ENCODE measurements at regions not wholly inside any gene's neighbourhood (a gene's known extent, or its start where the extent isn't known, plus 50 kb on each side); places are given as distances from the start of the nearest gene placed in this dataset.
A peak's percentile ranks its signal among the peaks of the same experiment; 100 is the strongest.

GRCh38 chr2:46836295-46837111 lies 79.1 kb downstream of the MCFD2 start:
- Histone ChIP-seq H3K27ac (no peak overlapping the region), H3K9me3 (no peaks in the 10 kb centered on the region), H3K4me1 (no peaks in the 10 kb centered on the region), H3K36me3 (no peaks in the 10 kb centered on the region), H3K27me3 (no peaks in the 10 kb centered on the region), H3K4me3 (no peak overlapping the region)
- TF ChIP-seq, protein P1, sequence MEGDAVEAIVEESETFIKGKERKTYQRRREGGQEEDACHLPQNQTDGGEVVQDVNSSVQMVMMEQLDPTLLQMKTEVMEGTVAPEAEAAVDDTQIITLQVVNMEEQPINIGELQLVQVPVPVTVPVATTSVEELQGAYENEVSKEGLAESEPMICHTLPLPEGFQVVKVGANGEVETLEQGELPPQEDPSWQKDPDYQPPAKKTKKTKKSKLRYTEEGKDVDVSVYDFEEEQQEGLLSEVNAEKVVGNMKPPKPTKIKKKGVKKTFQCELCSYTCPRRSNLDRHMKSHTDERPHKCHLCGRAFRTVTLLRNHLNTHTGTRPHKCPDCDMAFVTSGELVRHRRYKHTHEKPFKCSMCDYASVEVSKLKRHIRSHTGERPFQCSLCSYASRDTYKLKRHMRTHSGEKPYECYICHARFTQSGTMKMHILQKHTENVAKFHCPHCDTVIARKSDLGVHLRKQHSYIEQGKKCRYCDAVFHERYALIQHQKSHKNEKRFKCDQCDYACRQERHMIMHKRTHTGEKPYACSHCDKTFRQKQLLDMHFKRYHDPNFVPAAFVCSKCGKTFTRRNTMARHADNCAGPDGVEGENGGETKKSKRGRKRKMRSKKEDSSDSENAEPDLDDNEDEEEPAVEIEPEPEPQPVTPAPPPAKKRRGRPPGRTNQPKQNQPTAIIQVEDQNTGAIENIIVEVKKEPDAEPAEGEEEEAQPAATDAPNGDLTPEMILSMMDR (IDR thresholded peaks at IDR 0.05), result no peak
- no peak for TF ChIP-seq POLR2A (IDR thresholded peaks at IDR 0.05)
- peak in 2 of 3 donors; percentile 15 to 44 for DNase-seq

GRCh38 chr2:46835520-46835919 lies 80.1 kb downstream of the MCFD2 start:
- no peak for DNase-seq
- no peaks in the 10 kb centered on the region for H3K36me3 ChIP-seq
- no peak overlapping the region for H3K4me3 ChIP-seq
- no peaks in the 10 kb centered on the region for H3K9me3 ChIP-seq
- no peak overlapping the region for H3K27ac ChIP-seq
- TF ChIP-seq, protein P1 (IDR thresholded peaks at IDR 0.05), result no peak
- no peak for TF ChIP-seq POLR2A (IDR thresholded peaks at IDR 0.05)
- no peaks in the 10 kb centered on the region for H3K27me3 ChIP-seq
- H3K4me1 ChIP-seq, result no peaks in the 10 kb centered on the region

DNA sequence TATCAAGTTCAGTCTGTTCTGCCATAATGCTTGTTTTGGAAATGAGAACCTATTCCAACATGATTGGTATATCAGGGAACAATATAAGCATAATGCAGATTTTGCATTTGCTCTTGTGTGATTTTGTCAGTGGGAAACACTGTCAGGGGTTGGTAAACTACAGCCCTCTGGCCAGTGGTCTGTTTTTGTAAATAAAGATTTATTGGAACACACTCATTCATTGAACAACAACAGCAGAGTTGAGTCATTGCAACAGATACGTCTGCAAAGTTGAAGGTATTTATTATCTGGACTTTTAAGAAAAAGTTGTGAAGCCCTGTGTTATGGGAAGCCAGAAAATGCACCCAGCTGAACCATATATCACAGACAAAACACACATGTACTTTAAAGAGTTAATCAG lies 83.1 kb downstream of the MCFD2 start:
- Histone ChIP-seq H3K27ac (no peak overlapping the region), H3K4me1 (no peaks in the 10 kb centered on the region), H3K9me3 (peaks cover 0 to 6% (median 0%) of the 10 kb centered on the region in 4 donors), H3K4me3 (no peak overlapping the region), H3K36me3 (no peaks in the 10 kb centered on the region), H3K27me3 (no peaks in the 10 kb centered on the region)
- DNase-seq, result no peak
- TF ChIP-seq, protein P1 (IDR thresholded peaks at IDR 0.05), result no peak
- no peak for TF ChIP-seq POLR2A (IDR thresholded peaks at IDR 0.05)

GRCh38 chr2:46831869-46832265 lies 83.7 kb downstream of the MCFD2 start:
- Histone ChIP-seq H3K9me3 (peaks cover 0 to 6% (median 0%) of the 10 kb centered on the region in 4 donors), H3K4me1 (no peaks in the 10 kb centered on the region), H3K27ac (no peak overlapping the region), H3K4me3 (no peak overlapping the region), H3K27me3 (no peaks in the 10 kb centered on the region), H3K36me3 (no peaks in the 10 kb centered on the region)
- peak in 1 of 3 donors; percentile 3 for DNase-seq
- TF ChIP-seq, protein P1 (IDR thresholded peaks at IDR 0.05), result no peak
- no peak for TF ChIP-seq POLR2A (IDR thresholded peaks at IDR 0.05)

GRCh38 chr2:46831051-46831868 lies 84.3 kb downstream of the MCFD2 start:
- H3K4me3 ChIP-seq, result no peak overlapping the region
- no peak overlapping the region for H3K27ac ChIP-seq
- H3K9me3 ChIP-seq, result peaks cover 0 to 6% (median 0%) of the 10 kb centered on the region in 4 donors
- H3K36me3 ChIP-seq, result no peaks in the 10 kb centered on the region
- no peaks in the 10 kb centered on the region for H3K4me1 ChIP-seq
- no peak for TF ChIP-seq POLR2A (IDR thresholded peaks at IDR 0.05)
- TF ChIP-seq, protein P1 (IDR thresholded peaks at IDR 0.05), result no peak
- H3K27me3 ChIP-seq, result no peaks in the 10 kb centered on the region
- peak in 1 of 3 donors; percentile 10 for DNase-seq

All from Peyer's patch (tissue), 4 donors.